Natural killer cell (primary cell): ENCODE measurements at regions not wholly inside any gene's neighbourhood (a gene's known extent, or its start where the extent isn't known, plus 50 kb on each side); places are given as distances from the start of the nearest gene placed in this dataset.

ENCODE experiments used
- ATAC-seq, 3 donors: fragments of 150-1000 bp in 2 of 3; fragments of 200-7000 bp in 1 of 3; cut with Tn5 transposase; 1 replicate in 1 of 3; 2 replicates in 2 of 3; pipeline ENCODE4 v1.10.0; 2021; ENCODE audit warnings: mild to moderate bottlenecking in 2 of 3, moderate library complexity in 2 of 3
- DNase-seq, 2 donors: peaks; one replicate each; pipeline versions ENCODE4 v3.0.0 to v3.0.0-alpha.2; 2013 to 2021; ENCODE audit warnings: mixed read lengths in 1 of 2
- H3K27ac ChIP-seq: one replicate; pipeline ENCODE4 v1.5.1; 2013; ENCODE audit warnings: mild to moderate bottlenecking, low read length
- H3K27me3 ChIP-seq: one replicate; pipeline ENCODE4 v1.6.1; 2013; ENCODE audit warnings: low read length; ENCODE audit not compliant: control insufficient read depth, insufficient read depth
- H3K36me3 ChIP-seq: one replicate; pipeline ENCODE4 v1.6.1; 2013; ENCODE audit warnings: low read length; ENCODE audit not compliant: control insufficient read depth, insufficient read depth
- H3K4me1 ChIP-seq: one replicate; pipeline ENCODE4 v1.6.1; 2013; ENCODE audit warnings: low read length; ENCODE audit not compliant: control insufficient read depth, insufficient read depth
- H3K4me3 ChIP-seq: one replicate; pipeline ENCODE4 v1.5.1; 2013; ENCODE audit warnings: low read length
- H3K9me3 ChIP-seq: one replicate; pipeline ENCODE4 v1.6.1; 2013; ENCODE audit warnings: low read length; ENCODE audit not compliant: control insufficient read depth, insufficient read depth
- H3K27ac Mint-ChIP-seq, 2 donors: one replicate each; pipeline ENCODE4 v1.8.0; 2022; ENCODE audit warnings: mild to moderate bottlenecking in 2 of 2, mixed read lengths in 2 of 2, moderate library complexity in 1 of 2
- H3K27me3 Mint-ChIP-seq, 2 donors: one replicate each; pipeline ENCODE4 v1.8.0; 2022; ENCODE audit warnings: low read depth in 2 of 2, mixed read lengths in 2 of 2
- H3K36me3 Mint-ChIP-seq: one replicate; pipeline ENCODE4 v1.8.0; 2022; ENCODE audit warnings: mixed read lengths
- H3K4me1 Mint-ChIP-seq, 2 donors: one replicate each; pipeline ENCODE4 v1.8.0; 2022; ENCODE audit warnings: mixed read lengths in 2 of 2
- H3K4me3 Mint-ChIP-seq: one replicate; pipeline ENCODE4 v1.8.0; 2022; ENCODE audit warnings: mild to moderate bottlenecking, moderate library complexity, mixed read lengths
- H3K9me3 Mint-ChIP-seq, 2 donors: one replicate each; pipeline ENCODE4 v1.8.0; 2022; ENCODE audit warnings: mixed read lengths in 2 of 2
- WGBS: methylation state at CpG from one replicate; pipeline ENCODE4 v1.1.7; 2013; ENCODE audit warnings: missing lambda C conversion rate; ENCODE audit not compliant: insufficient coverage; 5-methylcytosine and 5-hydroxymethylcytosine counted together
- intact Hi-C: fragments of 100-400 bp; cut with micrococcal nuclease; formaldehyde crosslinking; loops from one replicate; pipeline ENCODE4 v1.14.2; 2022
- TF ChIP-seq, protein P1 (sequence below): fragments of 200-600 bp; IDR thresholded peaks from one replicate; pipeline ENCODE4 v1.8.0; 2022; ENCODE audit warnings: antibody characterized with exemption

GRCh38 chr2:30026091-30027055, 105.0 kb upstream of the ALK start:
- Histone ChIP-seq H3K36me3 (no peaks in the 10 kb centered on the region), H3K4me1 (no peaks in the 10 kb centered on the region), H3K27ac (no peak overlapping the region), H3K4me3 (no peak overlapping the region), H3K27me3 (no peaks in the 10 kb centered on the region), H3K9me3 (no peaks in the 10 kb centered on the region)
- WGBS, result 61% methylated on average over 23 of the region's 23 CpGs
- no peaks in the 10 kb centered on the region for H3K36me3 Mint-ChIP-seq
- no peak overlapping the region for H3K4me3 Mint-ChIP-seq
- H3K4me1 Mint-ChIP-seq, result no peaks in the 10 kb centered on the region
- no peaks in the 10 kb centered on the region for H3K9me3 Mint-ChIP-seq
- no peak overlapping the region for H3K27ac Mint-ChIP-seq
- TF ChIP-seq, protein P1, sequence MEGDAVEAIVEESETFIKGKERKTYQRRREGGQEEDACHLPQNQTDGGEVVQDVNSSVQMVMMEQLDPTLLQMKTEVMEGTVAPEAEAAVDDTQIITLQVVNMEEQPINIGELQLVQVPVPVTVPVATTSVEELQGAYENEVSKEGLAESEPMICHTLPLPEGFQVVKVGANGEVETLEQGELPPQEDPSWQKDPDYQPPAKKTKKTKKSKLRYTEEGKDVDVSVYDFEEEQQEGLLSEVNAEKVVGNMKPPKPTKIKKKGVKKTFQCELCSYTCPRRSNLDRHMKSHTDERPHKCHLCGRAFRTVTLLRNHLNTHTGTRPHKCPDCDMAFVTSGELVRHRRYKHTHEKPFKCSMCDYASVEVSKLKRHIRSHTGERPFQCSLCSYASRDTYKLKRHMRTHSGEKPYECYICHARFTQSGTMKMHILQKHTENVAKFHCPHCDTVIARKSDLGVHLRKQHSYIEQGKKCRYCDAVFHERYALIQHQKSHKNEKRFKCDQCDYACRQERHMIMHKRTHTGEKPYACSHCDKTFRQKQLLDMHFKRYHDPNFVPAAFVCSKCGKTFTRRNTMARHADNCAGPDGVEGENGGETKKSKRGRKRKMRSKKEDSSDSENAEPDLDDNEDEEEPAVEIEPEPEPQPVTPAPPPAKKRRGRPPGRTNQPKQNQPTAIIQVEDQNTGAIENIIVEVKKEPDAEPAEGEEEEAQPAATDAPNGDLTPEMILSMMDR, result no peak
- no peak for DNase-seq
- intact Hi-C loops, result no loop called here
- peaks cover 12 to 24% of the 10 kb centered on the region in 2 donors for H3K27me3 Mint-ChIP-seq
- no peak for ATAC-seq

GRCh38 chr2:30029804-30030203, 108.4 kb upstream of the ALK start:
- WGBS, result 80% methylated on average over 1 of the region's 1 CpG
- no peak overlapping the region for H3K4me3 ChIP-seq
- Mint-ChIP-seq H3K4me1 (no peaks in the 10 kb centered on the region), H3K36me3 (no peaks in the 10 kb centered on the region), H3K4me3 (no peak overlapping the region), H3K9me3 (no peaks in the 10 kb centered on the region), H3K27me3 (peaks cover 13 to 24% of the 10 kb centered on the region in 2 donors), H3K27ac (no peak overlapping the region)
- DNase-seq, result no peak
- no peak overlapping the region for H3K27ac ChIP-seq
- intact Hi-C loops, result no loop called here
- ATAC-seq, result no peak
- H3K9me3 ChIP-seq, result no peaks in the 10 kb centered on the region
- no peaks in the 10 kb centered on the region for H3K27me3 ChIP-seq
- TF ChIP-seq, protein P1, result no peak
- no peaks in the 10 kb centered on the region for H3K4me1 ChIP-seq
- no peaks in the 10 kb centered on the region for H3K36me3 ChIP-seq

DNA sequence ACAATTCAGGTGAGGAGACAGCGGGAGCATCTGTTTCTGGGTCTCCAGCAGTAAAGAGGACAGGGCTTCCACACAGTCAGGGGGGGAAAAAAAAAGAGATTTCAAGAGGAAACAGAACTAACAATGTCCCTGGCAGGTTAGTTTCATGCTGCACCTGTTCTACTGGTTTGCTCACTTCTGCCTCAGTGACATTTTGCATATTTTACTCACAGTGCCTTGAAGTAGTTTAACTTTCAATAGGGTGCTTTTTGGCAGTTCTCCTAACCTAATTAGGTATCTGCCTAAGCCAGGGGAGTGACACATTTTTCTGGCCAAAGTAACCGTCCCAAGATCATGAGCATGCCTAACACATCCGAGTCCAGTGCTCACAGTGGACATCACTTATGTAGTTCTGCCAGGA, 109.0 kb upstream of the ALK start:
- Histone ChIP-seq H3K4me1 (no peaks in the 10 kb centered on the region), H3K9me3 (no peaks in the 10 kb centered on the region), H3K27me3 (no peaks in the 10 kb centered on the region), H3K36me3 (no peaks in the 10 kb centered on the region), H3K4me3 (no peak overlapping the region), H3K27ac (no peak overlapping the region)
- WGBS, result 88% methylated on average over 3 of the region's 3 CpGs
- Mint-ChIP-seq H3K27ac (no peak overlapping the region), H3K4me3 (no peak overlapping the region), H3K27me3 (peaks cover 16 to 24% of the 10 kb centered on the region in 2 donors), H3K4me1 (no peaks in the 10 kb centered on the region), H3K36me3 (no peaks in the 10 kb centered on the region), H3K9me3 (no peaks in the 10 kb centered on the region)
- ATAC-seq (no peak), DNase-seq (no peak)
- intact Hi-C loops, result no loop called here
- TF ChIP-seq, protein P1, result no peak
